H1 (cell line): ENCODE measurements at regions not wholly inside any gene's neighbourhood (a gene's known extent, or its start where the extent isn't known, plus 50 kb on each side); places are given as distances from the start of the nearest gene placed in this dataset.
"Not testable (repeated sequence)": the region's sequence is repeated elsewhere in the genome, so short reads cannot be mapped to it uniquely, and the experiment has no call there.

ENCODE experiments used
- CTCF ChIA-PET: fragments of 300-600 bp; sonication (Branson Sonifier 250); formaldehyde crosslinking; loops from one replicate; lab custom pipeline; 2021; ENCODE audit not compliant: partially characterized antibody; lab: Charles Lee
- POLR2A ChIA-PET: fragments of 300-600 bp; sonication (Branson Sonifier 250); formaldehyde crosslinking; loops from one replicate; lab custom pipeline; 2021; ENCODE audit warnings: inconsistent platforms; ENCODE audit not compliant: partially characterized antibody; lab: Charles Lee
- DNase-seq, 2 experiments: peaks; one replicate each; pipeline versions ENCODE4 v3.0.0 to v3.0.0-alpha.2; 2010 to 2022; ENCODE audit warnings: low spot score in 2 of 2, low read depth in 1 of 2, mixed read lengths in 1 of 2
- FAIRE-seq: peaks from 2 replicates; lab custom pipeline; 2011; peaks lifted over from hg19 to GRCh38; lab: Jason Lieb, UNC
- H2AFZ ChIP-seq: 2 replicates; pipeline ENCODE4 v1.8.1; 2012; ENCODE audit warnings: low read length, inconsistent platforms
- H2AK5ac ChIP-seq: 2 replicates; pipeline ENCODE4 v1.6.1; 2013; ENCODE audit warnings: low read depth, low read length
- H2BK120ac ChIP-seq: replicated peaks from 2 replicates; pipeline ENCODE3; 2013; ENCODE audit warnings: low read depth, low read length, inconsistent platforms
- H2BK12ac ChIP-seq: 2 replicates; pipeline ENCODE4 v1.6.1; 2013; ENCODE audit warnings: low read depth, low read length
- H2BK15ac ChIP-seq: 2 replicates; pipeline ENCODE4 v1.6.1; 2013; ENCODE audit warnings: low read length
- H2BK20ac ChIP-seq: 2 replicates; pipeline ENCODE4 v1.6.1; 2013; ENCODE audit warnings: low read length
- H2BK5ac ChIP-seq: 2 replicates; pipeline ENCODE4 v1.6.1; 2013; ENCODE audit warnings: low read depth, low read length
- H3K14ac ChIP-seq: 2 replicates; pipeline ENCODE4 v1.6.1; 2013; ENCODE audit warnings: inconsistent platforms; ENCODE audit not compliant: insufficient read length
- H3K18ac ChIP-seq: 2 replicates; pipeline ENCODE4 v1.6.1; 2013; ENCODE audit warnings: low read length; ENCODE audit errors: extremely low read depth
- H3K23ac ChIP-seq: 2 replicates; pipeline ENCODE4 v1.6.1; 2013; ENCODE audit warnings: inconsistent platforms; ENCODE audit not compliant: insufficient read length
- H3K23me2 ChIP-seq: 2 replicates; pipeline ENCODE4 v1.6.1; 2013; ENCODE audit warnings: low read depth, low read length
- H3K27ac ChIP-seq: 2 replicates; pipeline ENCODE4 v1.6.1; 2011; ENCODE audit warnings: low read depth, low read length, inconsistent platforms
- H3K27me3 ChIP-seq, 4 experiments: replicated peaks in 1 of 4; 1 replicate in 1 of 4; 2 replicates in 3 of 4; pipeline versions ENCODE4 v1.6.1 to v1.8.1; 2011 to 2013; ENCODE audit warnings: low read length in 3 of 4, mild to moderate bottlenecking in 3 of 4, inconsistent platforms in 2 of 4, mixed read lengths in 2 of 4, moderate library complexity in 1 of 4; ENCODE audit not compliant: control insufficient read depth in 3 of 4, insufficient read depth in 3 of 4; ENCODE audit errors: extremely low read depth in 1 of 4
- H3K36me3 ChIP-seq, 4 experiments: 2 replicates each; pipeline versions ENCODE4 v1.6.1 to v1.8.1; 2011 to 2013; ENCODE audit warnings: mild to moderate bottlenecking in 4 of 4, low read length in 3 of 4, moderate library complexity in 2 of 4, control low read depth in 1 of 4, inconsistent platforms in 1 of 4; ENCODE audit not compliant: insufficient read depth in 4 of 4, control insufficient read depth in 2 of 4
- H3K4ac ChIP-seq: replicated peaks from 2 replicates; pipeline ENCODE3; 2013; ENCODE audit warnings: low read length, low read depth, mixed read lengths, inconsistent platforms; ENCODE audit not compliant: insufficient read length
- H3K4me1 ChIP-seq, 4 experiments: replicated peaks in 1 of 4; 1 replicate in 1 of 4; 2 replicates in 3 of 4; pipeline versions ENCODE4 v1.6.1 to v1.8.1; 2011 to 2013; ENCODE audit warnings: low read length in 3 of 4, inconsistent platforms in 2 of 4, mixed read lengths in 1 of 4; ENCODE audit not compliant: insufficient read depth in 4 of 4, control insufficient read depth in 3 of 4
- H3K4me2 ChIP-seq, 2 experiments: 2 replicates each; pipeline versions ENCODE4 v1.6.1 to v1.8.1; 2011 to 2013; ENCODE audit warnings: low read depth in 2 of 2, low read length in 2 of 2, control low read depth in 1 of 2, inconsistent platforms in 1 of 2, mild to moderate bottlenecking in 1 of 2; ENCODE audit not compliant: insufficient read depth in 1 of 2
- H3K4me3 ChIP-seq, 4 experiments: fragments of 200-600, 300-600 bp in 1 of 4; sonication (generic), shearing (Covaris generic), sonication (Bioruptor Twin) in 1 of 4; 2 replicates each; pipeline versions ENCODE4 v1.5.1 to v1.8.1; 2011 to 2016; ENCODE audit warnings: low read length in 4 of 4, low read depth in 3 of 4, control low read depth in 2 of 4, inconsistent platforms in 2 of 4, mild to moderate bottlenecking in 2 of 4, mixed read lengths in 1 of 4, moderate library complexity in 1 of 4; ENCODE audit not compliant: insufficient read depth in 2 of 4; ENCODE audit errors: extremely low read depth in 1 of 4
- H3K56ac ChIP-seq: replicated peaks from 2 replicates; pipeline ENCODE3; 2013; ENCODE audit warnings: low read depth, mild to moderate bottlenecking, mixed read lengths, low read length, inconsistent platforms; ENCODE audit not compliant: insufficient read length
- H3K79me1 ChIP-seq: 2 replicates; pipeline ENCODE4 v1.6.1; 2013; ENCODE audit warnings: low read depth, low read length, control low read depth
- H3K79me2 ChIP-seq, 2 experiments: 2 replicates each; pipeline versions ENCODE4 v1.6.1 to v1.8.1; 2012 to 2013; ENCODE audit warnings: low read length in 2 of 2, mild to moderate bottlenecking in 2 of 2, inconsistent platforms in 1 of 2; ENCODE audit not compliant: insufficient read depth in 2 of 2, control insufficient read depth in 1 of 2
- H3K9ac ChIP-seq, 4 experiments: replicated peaks in 1 of 4; 1 replicate in 1 of 4; 2 replicates in 3 of 4; pipeline versions ENCODE4 v1.6.1 to v1.8.1; 2011 to 2013; ENCODE audit warnings: low read depth in 3 of 4, low read length in 3 of 4, control low read depth in 2 of 4, mild to moderate bottlenecking in 2 of 4, moderate library complexity in 2 of 4, inconsistent platforms in 1 of 4; ENCODE audit errors: extremely low read depth in 1 of 4
- H3K9me3 ChIP-seq, 2 experiments: 2 replicates each; pipeline versions ENCODE4 v1.6.1 to v1.8.1; 2012 to 2013; ENCODE audit warnings: mild to moderate bottlenecking in 2 of 2, moderate library complexity in 2 of 2, control low read depth in 1 of 2, inconsistent platforms in 1 of 2, low read depth in 1 of 2, low read length in 1 of 2, mixed read lengths in 1 of 2; ENCODE audit not compliant: insufficient read depth in 2 of 2
- H4K20me1 ChIP-seq, 2 experiments: replicated peaks in 1 of 2; 2 replicates each; pipeline versions ENCODE3 to v1.8.1; 2011 to 2013; ENCODE audit warnings: inconsistent platforms in 2 of 2, low read length in 2 of 2, mild to moderate bottlenecking in 1 of 2; ENCODE audit not compliant: insufficient read depth in 2 of 2, control insufficient read depth in 1 of 2
- H4K5ac ChIP-seq: 2 replicates; pipeline ENCODE4 v1.6.1; 2013; ENCODE audit warnings: low read length, low read depth, mixed read lengths, inconsistent platforms; ENCODE audit not compliant: insufficient read length
- H4K8ac ChIP-seq: 2 replicates; pipeline ENCODE4 v1.8.0; 2013; ENCODE audit warnings: mild to moderate bottlenecking, moderate library complexity, low read length, inconsistent platforms; ENCODE audit not compliant: insufficient read depth; ENCODE audit errors: extremely low read depth
- H4K91ac ChIP-seq: replicated peaks from 2 replicates; pipeline ENCODE3; 2013; ENCODE audit warnings: low read length, mixed read lengths, inconsistent platforms; ENCODE audit not compliant: insufficient read length
- WGBS, 2 experiments: shearing (Covaris generic) in 1 of 2; methylation state at CpG; one replicate each; pipeline versions ENCODE4 v1.1.6 to v1.1.7; 2013 to 2015; ENCODE audit warnings: low lambda C conversion rate in 2 of 2, mixed read lengths in 2 of 2, inconsistent platforms in 1 of 2, low coverage in 1 of 2, missing lambda C conversion rate in 1 of 2; ENCODE audit not compliant: insufficient replicate concordance in 2 of 2, insufficient coverage in 1 of 2, insufficient read length in 1 of 2; ENCODE audit errors: extremely low coverage in 1 of 2, missing lambda C conversion rate in 1 of 2; 5-methylcytosine and 5-hydroxymethylcytosine counted together

DNA sequence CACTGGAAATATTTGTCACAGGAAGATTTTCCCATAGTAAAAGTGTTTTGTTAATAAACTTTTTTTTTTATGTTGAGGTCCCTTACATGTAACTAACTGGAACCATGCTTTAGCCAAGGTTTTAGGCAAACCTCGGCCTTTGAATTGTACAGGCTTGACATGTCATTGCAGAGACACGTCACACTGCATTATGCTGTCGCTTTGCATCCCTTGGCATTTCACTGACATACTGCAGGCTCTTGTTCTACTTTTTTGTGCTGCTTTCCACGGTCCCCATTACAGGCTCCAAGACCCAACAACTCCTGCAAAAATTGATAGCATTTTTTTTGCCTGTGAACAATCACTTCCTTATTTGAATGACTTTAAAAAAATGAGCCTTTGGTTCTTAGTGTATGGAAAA lies 112.5 kb upstream of the POMZP3 start:
- H3K23me2 ChIP-seq, H2BK15ac ChIP-seq, H3K27me3 ChIP-seq, H3K9me3 ChIP-seq, H4K20me1 ChIP-seq, H3K56ac ChIP-seq, H2AFZ ChIP-seq, H2BK120ac ChIP-seq, H4K91ac ChIP-seq, H3K36me3 ChIP-seq, H3K79me2 ChIP-seq, FAIRE-seq, H2BK20ac ChIP-seq, H3K27ac ChIP-seq, DNase-seq, H3K14ac ChIP-seq, H3K4ac ChIP-seq, H3K18ac ChIP-seq, H4K8ac ChIP-seq, H3K9ac ChIP-seq, H3K23ac ChIP-seq, POLR2A ChIA-PET, H2BK5ac ChIP-seq, H2AK5ac ChIP-seq, H4K5ac ChIP-seq, H2BK12ac ChIP-seq, H3K4me1 ChIP-seq, CTCF ChIA-PET, H3K4me2 ChIP-seq, H3K4me3 ChIP-seq, H3K79me1 ChIP-seq: not testable (repeated sequence)
- 84% methylated on average over 4 of the region's 4 CpGs; no CpG with 5 or more reads in 1 of the 2 experiments for WGBS, 2 experiments

DNA sequence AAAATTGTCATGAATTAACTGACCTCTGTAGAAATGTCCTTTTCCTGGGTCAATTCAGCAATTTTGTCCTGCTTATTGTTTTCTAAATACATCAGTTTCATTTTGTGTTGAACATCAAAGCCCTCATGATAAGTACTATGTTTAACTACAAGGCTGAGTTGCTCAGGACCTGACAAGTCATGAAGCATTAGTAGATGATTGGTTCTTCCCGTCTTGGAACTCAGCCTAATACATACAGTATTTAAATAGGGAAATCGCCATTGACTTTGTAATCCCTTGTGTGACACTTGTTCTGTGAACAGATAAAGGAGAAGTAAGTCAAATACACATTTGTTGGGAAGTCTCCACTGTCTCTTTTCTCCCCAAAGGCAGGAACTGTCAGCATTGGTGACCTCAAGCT lies 109.6 kb upstream of the POMZP3 start:
- H3K23me2 ChIP-seq, H3K4me2 ChIP-seq, H3K4me1 ChIP-seq, H4K91ac ChIP-seq, H3K18ac ChIP-seq, H3K79me1 ChIP-seq, H3K27ac ChIP-seq, H3K27me3 ChIP-seq, H4K20me1 ChIP-seq, H3K4me3 ChIP-seq, H3K4ac ChIP-seq, DNase-seq, H4K8ac ChIP-seq, H4K5ac ChIP-seq, H3K36me3 ChIP-seq, H3K79me2 ChIP-seq, H3K9ac ChIP-seq, H2AFZ ChIP-seq, CTCF ChIA-PET, H2BK5ac ChIP-seq, H2BK15ac ChIP-seq, H2BK20ac ChIP-seq, POLR2A ChIA-PET, H3K56ac ChIP-seq, H2BK120ac ChIP-seq, H2BK12ac ChIP-seq, H3K23ac ChIP-seq, H3K9me3 ChIP-seq, H2AK5ac ChIP-seq, H3K14ac ChIP-seq: not testable (repeated sequence)
- WGBS, 2 experiments: no CpG with 5 or more reads among the region's 2 CpGs
- peak; percentile 13 for FAIRE-seq
